ENCODE measurements at regions not wholly inside any gene's neighbourhood (a gene's known extent, or its start where the extent isn't known, plus 50 kb on each side); places are given as distances from the start of the nearest gene placed in this dataset.

DNA sequence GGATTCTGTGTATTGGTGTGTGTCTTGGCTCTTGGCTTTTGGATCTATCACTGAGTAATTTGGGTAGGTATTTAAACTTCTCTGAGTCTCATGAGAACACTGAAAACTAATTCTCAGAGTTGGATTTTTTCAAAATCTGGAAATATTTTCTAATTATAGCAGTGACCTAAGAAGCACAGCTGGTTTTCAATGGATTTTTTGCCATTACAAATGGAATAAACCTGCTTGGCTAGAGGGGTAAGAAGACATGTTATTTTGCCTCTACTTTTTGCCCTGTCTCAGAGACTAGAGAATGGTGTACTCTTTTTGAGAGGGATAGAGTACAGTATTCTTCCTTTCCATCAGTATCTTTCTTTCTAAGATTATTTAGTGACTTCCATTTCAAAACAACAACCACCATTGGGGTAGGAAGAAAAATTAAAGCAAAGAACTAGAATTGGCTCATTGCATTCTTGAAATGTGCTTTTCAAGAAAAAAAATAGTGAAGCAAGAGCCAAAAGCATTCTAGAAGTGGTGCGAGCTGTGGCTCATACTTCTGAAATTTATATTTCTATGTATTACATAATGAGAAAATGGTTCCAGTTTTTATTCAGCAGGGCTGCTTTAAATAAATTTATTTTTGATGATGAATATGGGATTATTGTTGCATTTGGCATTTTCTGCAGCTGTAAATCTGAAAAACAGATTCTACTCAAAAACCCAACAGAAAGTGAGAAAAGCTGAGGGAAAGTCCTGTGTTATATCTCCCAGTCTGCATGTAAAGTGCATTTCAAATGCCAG is 850.2 kb upstream of the SLIT2 start:
- Histone ChIP-seq H3K27ac (no peak overlapping the region), H3K27me3 (no peaks in the 10 kb centered on the region), H3K4me3 (no peak overlapping the region), H3K36me3 (no peaks in the 10 kb centered on the region), H3K9me3 (no peaks in the 10 kb centered on the region), H3K4me1 (peaks cover 0 to 10% (median 0%) of the 10 kb centered on the region in 4 donors)
- intact Hi-C loops (cut with DNase I): no loop called here
- WGBS, 2 donors: 86 to 89% methylated on average over 1 of the region's 1 CpG
- TF ChIP-seq, protein P1, sequence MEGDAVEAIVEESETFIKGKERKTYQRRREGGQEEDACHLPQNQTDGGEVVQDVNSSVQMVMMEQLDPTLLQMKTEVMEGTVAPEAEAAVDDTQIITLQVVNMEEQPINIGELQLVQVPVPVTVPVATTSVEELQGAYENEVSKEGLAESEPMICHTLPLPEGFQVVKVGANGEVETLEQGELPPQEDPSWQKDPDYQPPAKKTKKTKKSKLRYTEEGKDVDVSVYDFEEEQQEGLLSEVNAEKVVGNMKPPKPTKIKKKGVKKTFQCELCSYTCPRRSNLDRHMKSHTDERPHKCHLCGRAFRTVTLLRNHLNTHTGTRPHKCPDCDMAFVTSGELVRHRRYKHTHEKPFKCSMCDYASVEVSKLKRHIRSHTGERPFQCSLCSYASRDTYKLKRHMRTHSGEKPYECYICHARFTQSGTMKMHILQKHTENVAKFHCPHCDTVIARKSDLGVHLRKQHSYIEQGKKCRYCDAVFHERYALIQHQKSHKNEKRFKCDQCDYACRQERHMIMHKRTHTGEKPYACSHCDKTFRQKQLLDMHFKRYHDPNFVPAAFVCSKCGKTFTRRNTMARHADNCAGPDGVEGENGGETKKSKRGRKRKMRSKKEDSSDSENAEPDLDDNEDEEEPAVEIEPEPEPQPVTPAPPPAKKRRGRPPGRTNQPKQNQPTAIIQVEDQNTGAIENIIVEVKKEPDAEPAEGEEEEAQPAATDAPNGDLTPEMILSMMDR (IDR thresholded peaks at IDR 0.05): no peak
- TF ChIP-seq EP300 (IDR thresholded peaks at IDR 0.05): no peak
- no peak for TF ChIP-seq POLR2AphosphoS5 (IDR thresholded peaks at IDR 0.05)
- no peak for TF ChIP-seq POLR2A (IDR thresholded peaks at IDR 0.05)
- DNase-seq: no peak

DNA sequence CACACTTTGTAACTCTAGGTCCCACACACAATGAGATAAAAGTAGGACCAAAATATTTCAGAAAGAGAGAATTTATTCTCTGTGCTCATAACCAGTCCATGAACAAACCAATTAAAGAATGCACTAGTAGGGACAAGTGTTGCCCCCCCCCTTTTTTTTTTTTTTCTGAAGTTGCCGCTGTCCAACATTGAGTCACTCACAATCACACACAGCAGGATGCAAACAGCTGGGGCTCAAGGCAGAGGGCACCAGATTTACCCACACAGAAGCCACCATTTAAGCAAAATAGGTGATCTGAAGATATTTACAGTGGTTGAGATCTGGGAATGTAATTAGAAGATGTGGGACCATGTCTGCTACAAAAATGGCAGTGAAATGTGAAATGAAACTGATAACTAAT is 850.9 kb upstream of the SLIT2 start:
- 74 to 88% methylated on average over 1 of the region's 1 CpG for WGBS, 2 donors
- no peaks in the 10 kb centered on the region for H3K9me3 ChIP-seq

DNA sequence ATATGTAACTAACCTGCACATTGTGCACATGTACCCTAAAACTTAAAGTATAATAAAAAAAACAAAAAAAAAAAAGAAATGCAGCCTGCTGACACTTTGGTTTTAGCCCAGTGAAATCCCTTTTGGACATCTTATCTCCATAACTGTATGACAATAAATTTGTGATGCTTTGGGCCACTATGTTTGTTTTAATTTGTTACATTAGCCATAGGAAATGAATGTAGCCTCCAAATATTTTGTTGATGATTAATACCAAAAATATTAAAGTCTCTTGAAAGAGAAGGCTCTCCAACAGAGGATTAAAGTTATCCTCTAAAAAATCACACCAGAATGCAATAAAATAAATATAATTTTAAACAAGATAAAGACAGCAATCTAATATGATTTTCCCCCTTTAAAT is 852.7 kb upstream of the SLIT2 start:
- intact Hi-C loops (cut with DNase I): no loop called here

More for the DNA sequence above, 850.9 kb upstream of the SLIT2 start:
- peaks cover 0 to 10% (median 0%) of the 10 kb centered on the region in 4 donors for H3K4me1 ChIP-seq
- no peak overlapping the region for H3K4me3 ChIP-seq
- TF ChIP-seq, protein P1 (IDR thresholded peaks at IDR 0.05): no peak
- TF ChIP-seq EP300 (IDR thresholded peaks at IDR 0.05): no peak
- TF ChIP-seq POLR2A (IDR thresholded peaks at IDR 0.05): no peak
- no peak for TF ChIP-seq POLR2AphosphoS5 (IDR thresholded peaks at IDR 0.05)
- intact Hi-C loops (cut with DNase I): no loop called here
- no peaks in the 10 kb centered on the region for H3K36me3 ChIP-seq
- H3K27me3 ChIP-seq: no peaks in the 10 kb centered on the region
- no peak overlapping the region for H3K27ac ChIP-seq
- DNase-seq: no peak

DNA sequence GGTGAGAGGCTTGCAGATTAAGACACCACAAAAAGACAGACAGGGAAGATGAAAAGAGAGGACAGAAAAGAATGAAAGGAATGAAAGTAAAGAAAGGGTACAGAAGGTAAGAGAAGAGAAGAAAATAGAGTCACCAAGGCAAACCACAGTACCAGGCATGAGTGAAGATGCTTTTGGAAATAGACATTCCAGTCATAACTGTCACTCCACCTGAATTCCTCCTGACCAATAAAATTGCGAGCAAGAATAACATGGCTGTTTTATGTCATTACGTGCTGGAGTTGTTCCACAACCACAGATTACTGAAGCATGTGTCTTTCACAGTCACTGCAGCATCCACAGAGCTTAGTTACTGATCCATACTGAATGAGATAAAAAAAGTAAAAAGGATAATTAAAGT is 864.9 kb upstream of the SLIT2 start:
- intact Hi-C loops (cut with DNase I): no loop called here
- Histone ChIP-seq H3K4me3 (no peak overlapping the region), H3K9me3 (no peaks in the 10 kb centered on the region), H3K27me3 (no peaks in the 10 kb centered on the region), H3K36me3 (no peaks in the 10 kb centered on the region), H3K27ac (no peak overlapping the region), H3K4me1 (no peaks in the 10 kb centered on the region)
- WGBS, 2 donors: 43 to 67% methylated on average over 2 of the region's 2 CpGs
- DNase-seq: no peak
- no peak for TF ChIP-seq EP300 (IDR thresholded peaks at IDR 0.05)

More for the DNA sequence above, 852.7 kb upstream of the SLIT2 start:
- no peak for DNase-seq
- no peaks in the 10 kb centered on the region for H3K36me3 ChIP-seq
- H3K27me3 ChIP-seq: no peaks in the 10 kb centered on the region
- TF ChIP-seq POLR2A (IDR thresholded peaks at IDR 0.05) (no peak), POLR2AphosphoS5 (IDR thresholded peaks at IDR 0.05) (no peak), EP300 (IDR thresholded peaks at IDR 0.05) (no peak)
- TF ChIP-seq, protein P1 (IDR thresholded peaks at IDR 0.05): no peak
- no peaks in the 10 kb centered on the region for H3K9me3 ChIP-seq
- no peak overlapping the region for H3K4me3 ChIP-seq
- H3K27ac ChIP-seq: no peak overlapping the region
- H3K4me1 ChIP-seq: peaks cover 0 to 10% (median 0%) of the 10 kb centered on the region in 4 donors

DNA sequence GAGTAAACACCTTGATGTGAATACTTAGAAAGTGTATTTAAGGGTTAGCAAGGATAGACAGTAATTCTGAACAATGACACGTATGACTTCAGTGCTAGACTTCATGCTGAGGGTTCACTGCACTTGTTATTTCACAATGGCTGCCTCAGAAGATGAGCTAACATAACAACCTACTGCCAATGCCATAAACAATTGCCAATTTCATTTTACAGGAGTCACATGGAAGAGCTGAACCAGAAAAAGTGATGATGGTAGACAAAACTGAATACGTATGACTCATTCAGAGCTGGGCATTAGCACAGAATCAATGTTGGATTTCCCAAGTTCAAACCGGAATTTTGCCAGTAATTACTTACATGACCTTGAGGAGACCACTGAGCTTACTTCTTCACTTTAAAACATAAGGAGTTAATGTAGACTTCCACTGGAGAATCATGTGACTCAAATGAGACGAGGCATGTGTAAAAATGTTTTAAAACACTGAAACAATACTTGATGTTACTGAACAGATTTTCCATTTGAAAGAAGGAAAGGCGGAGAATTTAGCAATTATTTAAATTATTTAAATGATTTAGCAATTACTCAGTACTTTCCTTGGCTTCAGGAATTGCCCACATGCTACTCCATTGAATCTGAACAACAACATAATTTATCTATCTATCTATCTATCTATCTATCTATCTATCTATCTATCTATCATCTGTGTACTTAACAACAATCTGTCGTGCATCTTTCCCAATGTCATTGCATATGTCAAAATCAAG is 868.5 kb upstream of the SLIT2 start:
- H3K27me3 ChIP-seq: no peaks in the 10 kb centered on the region
- no peaks in the 10 kb centered on the region for H3K36me3 ChIP-seq
- no peaks in the 10 kb centered on the region for H3K9me3 ChIP-seq
- H3K27ac ChIP-seq: no peak overlapping the region
- no peak for DNase-seq
- TF ChIP-seq POLR2AphosphoS5 (IDR thresholded peaks at IDR 0.05): no peak
- no peak for TF ChIP-seq EP300 (IDR thresholded peaks at IDR 0.05)
- TF ChIP-seq, protein P1 (IDR thresholded peaks at IDR 0.05): no peak
- no peak for TF ChIP-seq POLR2A (IDR thresholded peaks at IDR 0.05)
- H3K4me1 ChIP-seq: no peaks in the 10 kb centered on the region
- no peak overlapping the region for H3K4me3 ChIP-seq
- WGBS, 2 donors: 78 to 85% methylated on average over 6 of the region's 6 CpGs
- intact Hi-C loops (cut with DNase I): no loop called here

Measured in sigmoid colon (tissue), 6 donors.